ENCODE measurements at regions not wholly inside any gene's neighbourhood (a gene's known extent, or its start where the extent isn't known, plus 50 kb on each side); places are given as distances from the start of the nearest gene placed in this dataset.
"Not testable (repeated sequence)": the region's sequence is repeated elsewhere in the genome, so short reads cannot be mapped to it uniquely, and the experiment has no call there.

- H3K27ac Mint-ChIP-seq, H3K27me3 Mint-ChIP-seq, H3K36me3 Mint-ChIP-seq, H3K4me1 Mint-ChIP-seq, H3K4me3 Mint-ChIP-seq: not testable (repeated sequence)
- peaks cover 19% of the 10 kb centered on the region for H3K9me3 Mint-ChIP-seq
Measured at GRCh38 chr18:43987061-43987460, 693.6 kb upstream of the SETBP1 start.

- Mint-ChIP-seq H3K9me3 (peaks cover 5% of the 10 kb centered on the region), H3K4me3 (no peak overlapping the region), H3K36me3 (no peaks in the 10 kb centered on the region), H3K4me1 (no peaks in the 10 kb centered on the region), H3K27ac (no peak overlapping the region), H3K27me3 (no peaks in the 10 kb centered on the region)
Measured at GRCh38 chr18:43992741-43993140, 687.9 kb upstream of the SETBP1 start.

- H3K27me3 Mint-ChIP-seq: no peaks in the 10 kb centered on the region
Measured at GRCh38 chr18:43994381-43994780, 686.3 kb upstream of the SETBP1 start.

GRCh38 chr18:44013871-44014270, 666.8 kb upstream of the SETBP1 start:
- no peaks in the 10 kb centered on the region for H3K36me3 Mint-ChIP-seq
- H3K4me3 Mint-ChIP-seq: no peak overlapping the region
- H3K9me3 Mint-ChIP-seq: peaks cover 4% of the 10 kb centered on the region
- H3K27me3 Mint-ChIP-seq: no peaks in the 10 kb centered on the region
- H3K4me1 Mint-ChIP-seq: no peaks in the 10 kb centered on the region
- H3K27ac Mint-ChIP-seq: no peak overlapping the region

More at GRCh38 chr18:43994381-43994780, 686.3 kb upstream of the SETBP1 start:
- peaks cover 5% of the 10 kb centered on the region for H3K9me3 Mint-ChIP-seq
- H3K4me1 Mint-ChIP-seq: no peaks in the 10 kb centered on the region
- H3K27ac Mint-ChIP-seq: no peak overlapping the region
- H3K4me3 Mint-ChIP-seq: no peak overlapping the region
- H3K36me3 Mint-ChIP-seq: no peaks in the 10 kb centered on the region

GRCh38 chr18:44025421-44025820, 655.3 kb upstream of the SETBP1 start:
- H3K9me3 Mint-ChIP-seq: peaks cover 5% of the 10 kb centered on the region
- H3K36me3 Mint-ChIP-seq: no peaks in the 10 kb centered on the region
- no peaks in the 10 kb centered on the region for H3K4me1 Mint-ChIP-seq
- H3K4me3 Mint-ChIP-seq: no peak overlapping the region
- H3K27me3 Mint-ChIP-seq: no peaks in the 10 kb centered on the region
- no peak overlapping the region for H3K27ac Mint-ChIP-seq

- Mint-ChIP-seq H3K27ac (no peak overlapping the region), H3K4me1 (no peaks in the 10 kb centered on the region), H3K9me3 (peaks cover 5% of the 10 kb centered on the region), H3K36me3 (no peaks in the 10 kb centered on the region), H3K4me3 (no peak overlapping the region), H3K27me3 (no peaks in the 10 kb centered on the region)
Measured at GRCh38 chr18:44028109-44028508, 652.6 kb upstream of the SETBP1 start.

GRCh38 chr18:44031063-44031462, 649.6 kb upstream of the SETBP1 start:
- H3K9me3 Mint-ChIP-seq: peaks cover 5% of the 10 kb centered on the region
- no peaks in the 10 kb centered on the region for H3K4me1 Mint-ChIP-seq
- no peaks in the 10 kb centered on the region for H3K36me3 Mint-ChIP-seq
- no peaks in the 10 kb centered on the region for H3K27me3 Mint-ChIP-seq
- no peak overlapping the region for H3K4me3 Mint-ChIP-seq
- H3K27ac Mint-ChIP-seq: no peak overlapping the region

- H3K4me1 Mint-ChIP-seq: no peaks in the 10 kb centered on the region
- no peaks in the 10 kb centered on the region for H3K36me3 Mint-ChIP-seq
- H3K27ac Mint-ChIP-seq: no peak overlapping the region
- no peak overlapping the region for H3K4me3 Mint-ChIP-seq
- H3K27me3 Mint-ChIP-seq: no peaks in the 10 kb centered on the region
- H3K9me3 Mint-ChIP-seq: peaks cover 5% of the 10 kb centered on the region
Measured at GRCh38 chr18:44033144-44033701, 647.5 kb upstream of the SETBP1 start.

GRCh38 chr18:44035554-44035953, 645.1 kb upstream of the SETBP1 start:
- Mint-ChIP-seq H3K9me3 (no peaks in the 10 kb centered on the region), H3K4me3 (no peak overlapping the region), H3K27ac (no peak overlapping the region), H3K4me1 (no peaks in the 10 kb centered on the region), H3K27me3 (no peaks in the 10 kb centered on the region), H3K36me3 (no peaks in the 10 kb centered on the region)

- no peaks in the 10 kb centered on the region for H3K9me3 Mint-ChIP-seq
- H3K4me1 Mint-ChIP-seq: no peaks in the 10 kb centered on the region
- no peaks in the 10 kb centered on the region for H3K27me3 Mint-ChIP-seq
- no peaks in the 10 kb centered on the region for H3K36me3 Mint-ChIP-seq
- H3K27ac Mint-ChIP-seq: no peak overlapping the region
- no peak overlapping the region for H3K4me3 Mint-ChIP-seq
Measured at GRCh38 chr18:44036501-44036900, 644.2 kb upstream of the SETBP1 start.

GRCh38 chr18:44039216-44039615, 641.5 kb upstream of the SETBP1 start:
- H3K36me3 Mint-ChIP-seq: no peaks in the 10 kb centered on the region
- no peaks in the 10 kb centered on the region for H3K27me3 Mint-ChIP-seq
- H3K27ac Mint-ChIP-seq: no peak overlapping the region
- H3K4me1 Mint-ChIP-seq: no peaks in the 10 kb centered on the region
- no peaks in the 10 kb centered on the region for H3K9me3 Mint-ChIP-seq
- no peak overlapping the region for H3K4me3 Mint-ChIP-seq

GRCh38 chr18:44039826-44040225, 640.9 kb upstream of the SETBP1 start:
- no peak overlapping the region for H3K4me3 Mint-ChIP-seq
- no peaks in the 10 kb centered on the region for H3K27me3 Mint-ChIP-seq
- H3K36me3 Mint-ChIP-seq: no peaks in the 10 kb centered on the region
- no peaks in the 10 kb centered on the region for H3K9me3 Mint-ChIP-seq
- no peaks in the 10 kb centered on the region for H3K4me1 Mint-ChIP-seq
- no peak overlapping the region for H3K27ac Mint-ChIP-seq

- no peaks in the 10 kb centered on the region for H3K27me3 Mint-ChIP-seq
Measured at GRCh38 chr18:44041553-44041952, 639.1 kb upstream of the SETBP1 start.

GRCh38 chr18:44041961-44042360, 638.7 kb upstream of the SETBP1 start:
- Mint-ChIP-seq H3K36me3 (no peaks in the 10 kb centered on the region), H3K27ac (no peak overlapping the region), H3K27me3 (no peaks in the 10 kb centered on the region), H3K4me3 (no peak overlapping the region), H3K9me3 (no peaks in the 10 kb centered on the region), H3K4me1 (no peaks in the 10 kb centered on the region)

More at GRCh38 chr18:44041553-44041952, 639.1 kb upstream of the SETBP1 start:
- H3K27ac Mint-ChIP-seq: no peak overlapping the region
- H3K9me3 Mint-ChIP-seq: no peaks in the 10 kb centered on the region
- no peak overlapping the region for H3K4me3 Mint-ChIP-seq
- no peaks in the 10 kb centered on the region for H3K4me1 Mint-ChIP-seq
- H3K36me3 Mint-ChIP-seq: no peaks in the 10 kb centered on the region

GRCh38 chr18:44046376-44046975, 634.2 kb upstream of the SETBP1 start:
- Mint-ChIP-seq H3K27ac (no peak overlapping the region), H3K9me3 (peaks cover 8% of the 10 kb centered on the region), H3K4me1 (no peaks in the 10 kb centered on the region), H3K36me3 (no peaks in the 10 kb centered on the region), H3K27me3 (no peaks in the 10 kb centered on the region), H3K4me3 (no peak overlapping the region)

- H3K4me3 Mint-ChIP-seq: no peak overlapping the region
- H3K4me1 Mint-ChIP-seq: no peaks in the 10 kb centered on the region
- no peaks in the 10 kb centered on the region for H3K36me3 Mint-ChIP-seq
- H3K27me3 Mint-ChIP-seq: no peaks in the 10 kb centered on the region
- no peak overlapping the region for H3K27ac Mint-ChIP-seq
- H3K9me3 Mint-ChIP-seq: peaks cover 8% of the 10 kb centered on the region
Measured at GRCh38 chr18:44047585-44047984, 633.1 kb upstream of the SETBP1 start.

- no peak overlapping the region for H3K4me3 Mint-ChIP-seq
- H3K9me3 Mint-ChIP-seq: peaks cover 8% of the 10 kb centered on the region
- H3K27me3 Mint-ChIP-seq: no peaks in the 10 kb centered on the region
- H3K4me1 Mint-ChIP-seq: no peaks in the 10 kb centered on the region
- H3K36me3 Mint-ChIP-seq: no peaks in the 10 kb centered on the region
- no peak overlapping the region for H3K27ac Mint-ChIP-seq
Measured at GRCh38 chr18:44048435-44048834, 632.3 kb upstream of the SETBP1 start.
